GM12875 (cell line): ENCODE measurements at regions not wholly inside any gene's neighbourhood (a gene's known extent, or its start where the extent isn't known, plus 50 kb on each side); places are given as distances from the start of the nearest gene placed in this dataset.

Experiments
- H3K4me3 ChIP-seq: one replicate; pipeline ENCODE4 v1.5.1; 2011; ENCODE audit warnings: low read depth, low read length, control low read depth
- CTCF ChIP-seq: IDR thresholded peaks from 2 replicates; pipeline ENCODE4 v1.5.1; 2011; ENCODE audit warnings: low read depth, mild to moderate bottlenecking, control low read depth, inconsistent platforms, low read length, moderate library complexity, borderline replicate concordance; ENCODE audit not compliant: insufficient read depth

GRCh38 chr2:2696733-2697455 lies 365.8 kb upstream of the MYT1L start:
- no peak overlapping the region for H3K4me3 ChIP-seq
- TF ChIP-seq CTCF, result no peak

- no peak for TF ChIP-seq CTCF
- no peak overlapping the region for H3K4me3 ChIP-seq
These were observed 365.2 kb upstream of the MYT1L start for GRCh38 chr2:2696325-2696724.

- no peak overlapping the region for H3K4me3 ChIP-seq
- no peak for TF ChIP-seq CTCF
These were observed 363.7 kb upstream of the MYT1L start for GRCh38 chr2:2694746-2695145.

- TF ChIP-seq CTCF, result no peak
- H3K4me3 ChIP-seq, result no peak overlapping the region
These were observed 361.7 kb upstream of the MYT1L start for GRCh38 chr2:2692599-2693389.

GRCh38 chr2:2691419-2691818 lies 360.3 kb upstream of the MYT1L start:
- H3K4me3 ChIP-seq, result no peak overlapping the region
- no peak for TF ChIP-seq CTCF

- no peak for TF ChIP-seq CTCF
- no peak overlapping the region for H3K4me3 ChIP-seq
These were observed 359.9 kb upstream of the MYT1L start for GRCh38 chr2:2690985-2691384.

GRCh38 chr2:2689306-2689705 lies 358.2 kb upstream of the MYT1L start:
- no peak for TF ChIP-seq CTCF
- no peak overlapping the region for H3K4me3 ChIP-seq
